Stomach smooth muscle (tissue), 2 donors: ENCODE measurements at regions not wholly inside any gene's neighbourhood (a gene's known extent, or its start where the extent isn't known, plus 50 kb on each side); places are given as distances from the start of the nearest gene placed in this dataset.

Experiments used
- H3K27ac ChIP-seq: one replicate; pipeline ENCODE4 v1.7.0; 2013; ENCODE audit warnings: mild to moderate bottlenecking, low read length, inconsistent platforms
- H3K27me3 ChIP-seq, 2 donors: one replicate each; pipeline ENCODE4 v1.7.0; 2013; ENCODE audit warnings: low read length in 2 of 2; ENCODE audit not compliant: insufficient read depth in 2 of 2, control insufficient read depth in 1 of 2
- H3K36me3 ChIP-seq, 2 donors: one replicate each; pipeline ENCODE4 v1.7.0; 2013; ENCODE audit warnings: low read length in 2 of 2; ENCODE audit not compliant: control insufficient read depth in 2 of 2, insufficient read depth in 2 of 2
- H3K4me1 ChIP-seq: one replicate; pipeline ENCODE4 v1.7.0; 2013; ENCODE audit warnings: low read length; ENCODE audit not compliant: control insufficient read depth, insufficient read depth
- H3K4me3 ChIP-seq, 2 donors: one replicate each; pipeline ENCODE4 v1.7.0; 2013; ENCODE audit warnings: low read length in 2 of 2
- H3K9ac ChIP-seq, 2 donors: one replicate each; pipeline ENCODE4 v1.7.0; 2013; ENCODE audit warnings: low read length in 2 of 2, mild to moderate bottlenecking in 1 of 2
- H3K9me3 ChIP-seq, 2 donors: one replicate each; pipeline ENCODE4 v1.7.0; 2013; ENCODE audit warnings: low read length in 2 of 2; ENCODE audit not compliant: control insufficient read depth in 2 of 2
- donor health status: healthy.
- donor health status: Pancreatic carcinoma.

DNA sequence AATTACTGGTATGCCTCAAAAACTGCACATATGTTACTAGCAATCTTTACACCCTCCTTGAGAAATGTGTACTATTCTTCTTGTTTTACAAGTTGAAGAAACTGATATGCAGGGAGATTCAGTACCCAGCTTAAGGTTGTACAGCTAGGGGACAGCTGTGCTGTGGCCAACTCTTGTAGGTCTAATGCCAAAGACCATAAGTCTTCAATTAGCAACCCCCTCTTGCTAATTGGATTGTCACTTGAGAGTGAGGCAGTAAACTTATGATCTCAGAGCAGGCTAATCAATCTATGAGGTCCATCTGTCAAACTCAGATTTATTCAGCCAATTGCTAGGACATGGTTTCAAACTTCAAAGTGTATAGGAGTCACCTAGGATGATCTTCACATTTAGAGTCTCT, 492.0 kb upstream of the USP24 start:
- no peaks in the 10 kb centered on the region for H3K4me1 ChIP-seq
- no peaks in the 10 kb centered on the region for H3K36me3 ChIP-seq
- H3K9me3 ChIP-seq: no peaks in the 10 kb centered on the region
- no peaks in the 10 kb centered on the region for H3K27me3 ChIP-seq
- no peak overlapping the region for H3K9ac ChIP-seq
- H3K4me3 ChIP-seq: no peak overlapping the region
- H3K27ac ChIP-seq: no peak overlapping the region

DNA sequence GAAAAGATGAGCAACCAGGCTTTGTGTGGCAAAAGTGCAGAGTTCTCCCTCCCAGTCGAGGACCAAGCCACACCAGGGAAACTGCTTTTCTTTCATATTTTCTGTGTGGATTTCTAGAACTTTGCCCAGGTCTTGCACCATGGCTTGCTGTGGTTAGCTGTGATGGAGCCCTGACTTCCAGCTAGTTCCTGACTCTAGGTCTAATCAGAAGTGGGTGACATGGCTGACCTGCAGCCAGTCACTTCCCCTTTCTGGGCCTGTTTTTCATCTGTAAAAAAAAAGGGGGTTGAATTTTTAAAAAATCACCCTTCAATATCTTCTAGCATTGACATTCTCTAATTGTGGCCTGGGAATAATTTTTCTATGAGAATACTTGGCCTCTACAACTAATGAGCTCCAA, 491.2 kb upstream of the USP24 start:
- Histone ChIP-seq H3K9ac (no peak overlapping the region), H3K27ac (no peak overlapping the region), H3K36me3 (no peaks in the 10 kb centered on the region), H3K4me3 (no peak overlapping the region), H3K4me1 (no peaks in the 10 kb centered on the region), H3K27me3 (no peaks in the 10 kb centered on the region), H3K9me3 (no peaks in the 10 kb centered on the region)

DNA sequence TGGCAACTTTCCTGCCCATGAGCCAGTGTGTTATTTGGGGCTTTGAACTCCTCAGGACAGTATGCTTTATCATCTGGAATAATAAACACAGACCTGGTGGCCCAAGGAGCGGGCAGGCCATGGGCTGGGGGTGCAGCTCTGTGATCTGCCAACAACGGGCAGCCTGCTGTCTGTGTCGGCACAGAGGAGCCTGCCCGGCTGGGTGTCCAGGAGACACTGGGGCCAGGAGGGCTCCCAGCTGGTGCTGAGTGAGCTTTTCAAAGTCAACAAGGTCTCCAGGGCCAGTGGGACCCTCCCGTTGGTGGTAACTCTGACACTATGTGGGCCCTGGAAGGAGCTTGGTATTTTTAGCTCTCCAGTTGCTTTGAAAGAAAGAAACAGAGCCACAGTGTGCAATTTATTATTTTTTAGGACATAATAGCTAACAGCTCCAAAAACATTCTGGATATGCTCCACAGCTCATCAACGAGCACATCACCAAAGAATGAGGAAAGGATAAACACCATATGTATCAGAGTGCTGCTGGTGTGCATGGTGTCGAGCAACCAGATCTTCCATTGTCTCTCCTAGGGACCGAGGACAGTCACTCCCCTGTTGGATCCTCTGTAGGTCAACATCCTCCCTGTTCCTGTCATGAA, 488.7 kb upstream of the USP24 start:
- Histone ChIP-seq H3K9ac (no peak overlapping the region), H3K9me3 (no peaks in the 10 kb centered on the region), H3K4me1 (no peaks in the 10 kb centered on the region), H3K4me3 (no peak overlapping the region), H3K27ac (no peak overlapping the region), H3K27me3 (no peaks in the 10 kb centered on the region), H3K36me3 (no peaks in the 10 kb centered on the region)

DNA sequence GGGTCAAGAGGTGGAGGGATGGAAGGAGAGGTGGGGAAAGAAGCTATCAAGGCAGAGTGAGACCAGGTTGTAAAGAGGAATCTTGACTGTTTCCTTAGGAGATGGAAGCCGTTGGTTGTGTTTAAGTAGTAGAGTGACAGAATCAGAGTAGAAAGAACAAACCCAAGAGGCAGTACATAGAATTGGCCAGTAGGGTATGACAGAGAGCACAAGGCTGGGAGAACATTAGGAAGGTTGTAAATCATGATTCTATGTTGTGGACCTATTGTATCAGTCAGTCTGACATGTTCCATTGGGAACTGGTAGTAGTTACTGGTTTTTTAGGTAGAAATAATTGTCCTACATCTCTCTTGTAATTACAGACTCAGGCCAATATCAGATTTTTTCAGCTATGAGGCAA, 486.9 kb upstream of the USP24 start:
- H3K27me3 ChIP-seq: no peaks in the 10 kb centered on the region
- H3K27ac ChIP-seq: no peak overlapping the region
- H3K4me1 ChIP-seq: no peaks in the 10 kb centered on the region
- no peak overlapping the region for H3K9ac ChIP-seq
- H3K9me3 ChIP-seq: no peaks in the 10 kb centered on the region
- no peak overlapping the region for H3K4me3 ChIP-seq
- H3K36me3 ChIP-seq: no peaks in the 10 kb centered on the region

DNA sequence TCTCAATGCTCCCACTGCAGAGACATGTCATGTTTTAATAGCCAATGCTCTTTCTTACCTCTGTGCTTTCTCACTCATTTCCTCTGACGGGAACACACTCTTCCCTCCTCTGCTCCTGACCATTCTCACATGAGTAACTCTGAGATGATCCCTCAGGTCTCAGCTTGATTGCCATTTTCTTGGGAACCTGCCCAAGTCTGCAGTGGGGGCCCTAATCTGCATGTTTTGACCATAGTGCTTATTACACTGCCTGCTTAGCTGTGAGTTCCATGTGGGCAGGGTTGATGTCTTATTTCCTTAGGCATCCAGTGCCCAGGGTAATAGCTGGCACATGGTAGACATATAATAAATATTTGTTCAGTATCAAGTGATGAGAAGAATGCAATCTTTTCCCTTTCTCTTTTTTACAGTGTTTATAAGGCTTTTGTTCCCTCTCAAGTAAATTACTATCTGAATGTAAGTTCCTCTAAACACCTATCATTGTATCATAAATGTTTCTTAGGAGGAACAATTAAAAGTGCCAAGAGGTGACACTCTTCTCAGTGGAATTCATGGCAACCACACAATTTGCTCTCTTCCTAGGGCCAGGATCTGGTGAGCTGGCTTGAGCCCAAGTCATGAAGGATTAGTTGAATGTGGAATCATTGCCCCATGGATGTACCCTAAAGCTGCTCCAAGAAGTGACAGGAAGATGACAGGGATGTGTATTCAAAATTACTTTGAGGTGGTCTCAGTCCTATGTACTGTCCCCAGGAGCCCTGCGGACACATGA, 485.4 kb upstream of the USP24 start:
- no peaks in the 10 kb centered on the region for H3K27me3 ChIP-seq
- no peaks in the 10 kb centered on the region for H3K4me1 ChIP-seq
- H3K9ac ChIP-seq: no peak overlapping the region

GRCh38 chr1:55699228-55699627, 484.1 kb upstream of the USP24 start:
- Histone ChIP-seq H3K4me1 (no peaks in the 10 kb centered on the region), H3K27me3 (no peaks in the 10 kb centered on the region), H3K9me3 (no peaks in the 10 kb centered on the region), H3K36me3 (no peaks in the 10 kb centered on the region), H3K4me3 (no peak overlapping the region), H3K9ac (no peak overlapping the region), H3K27ac (no peak overlapping the region)

More for the DNA sequence above, 485.4 kb upstream of the USP24 start:
- H3K4me3 ChIP-seq: no peak overlapping the region
- no peak overlapping the region for H3K27ac ChIP-seq
- H3K9me3 ChIP-seq: no peaks in the 10 kb centered on the region
- no peaks in the 10 kb centered on the region for H3K36me3 ChIP-seq

GRCh38 chr1:55697997-55698535, 482.9 kb upstream of the USP24 start:
- Histone ChIP-seq H3K4me1 (no peaks in the 10 kb centered on the region), H3K9ac (no peak overlapping the region), H3K9me3 (no peaks in the 10 kb centered on the region), H3K36me3 (no peaks in the 10 kb centered on the region), H3K27ac (no peak overlapping the region), H3K4me3 (no peak overlapping the region), H3K27me3 (no peaks in the 10 kb centered on the region)

DNA sequence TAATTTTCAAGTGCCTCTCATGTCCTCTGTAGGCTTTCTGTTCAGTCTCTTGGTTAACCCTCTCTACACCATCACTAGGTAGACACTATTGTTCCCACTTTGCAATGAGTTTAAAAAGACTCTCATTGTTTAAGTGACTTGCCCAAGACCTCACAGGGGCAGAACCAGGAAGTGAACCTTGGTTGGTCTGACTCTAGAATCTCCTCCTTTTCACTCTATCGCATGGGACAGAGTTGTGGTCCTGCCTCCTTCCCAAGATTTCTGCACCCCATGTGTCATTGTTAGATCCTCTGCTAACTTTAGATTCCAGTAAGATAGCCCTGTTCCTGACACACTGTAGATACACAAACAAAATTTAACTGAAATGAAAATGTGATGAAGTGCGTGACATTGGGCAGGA, 481.7 kb upstream of the USP24 start:
- Histone ChIP-seq H3K27ac (no peak overlapping the region), H3K9me3 (no peaks in the 10 kb centered on the region), H3K27me3 (no peaks in the 10 kb centered on the region), H3K36me3 (no peaks in the 10 kb centered on the region), H3K4me1 (no peaks in the 10 kb centered on the region), H3K9ac (no peak overlapping the region), H3K4me3 (no peak overlapping the region)

DNA sequence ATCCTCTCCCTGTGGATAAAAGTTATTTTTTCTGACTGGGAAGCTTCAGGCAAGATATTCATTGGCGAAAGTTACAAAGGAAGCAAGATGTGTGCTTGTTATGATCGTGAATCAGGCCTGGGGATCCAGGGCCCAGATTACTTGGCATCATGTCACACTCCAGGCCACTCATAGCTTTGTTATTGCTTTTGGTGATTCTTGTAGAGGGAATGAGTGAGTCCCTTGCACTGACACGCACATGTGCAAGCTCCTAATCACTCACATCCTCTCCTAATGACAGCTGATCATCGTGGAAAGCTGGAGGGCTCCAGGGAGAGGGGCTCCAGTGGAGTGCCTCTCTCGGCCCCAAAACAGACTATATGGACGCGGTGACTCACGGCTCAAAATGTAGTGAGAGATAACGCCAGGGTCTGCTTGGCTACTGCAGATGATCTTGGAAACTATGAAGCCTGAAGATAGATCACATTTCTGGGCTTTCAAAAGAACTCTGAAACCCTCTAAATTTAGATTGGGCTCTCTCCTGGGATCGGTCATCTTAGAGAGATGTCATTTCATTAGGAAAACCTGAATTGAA, 481.1 kb upstream of the USP24 start:
- Histone ChIP-seq H3K9ac (no peak overlapping the region), H3K9me3 (no peaks in the 10 kb centered on the region), H3K4me3 (no peak overlapping the region), H3K27me3 (no peaks in the 10 kb centered on the region), H3K4me1 (no peaks in the 10 kb centered on the region), H3K36me3 (no peaks in the 10 kb centered on the region), H3K27ac (no peak overlapping the region)

DNA sequence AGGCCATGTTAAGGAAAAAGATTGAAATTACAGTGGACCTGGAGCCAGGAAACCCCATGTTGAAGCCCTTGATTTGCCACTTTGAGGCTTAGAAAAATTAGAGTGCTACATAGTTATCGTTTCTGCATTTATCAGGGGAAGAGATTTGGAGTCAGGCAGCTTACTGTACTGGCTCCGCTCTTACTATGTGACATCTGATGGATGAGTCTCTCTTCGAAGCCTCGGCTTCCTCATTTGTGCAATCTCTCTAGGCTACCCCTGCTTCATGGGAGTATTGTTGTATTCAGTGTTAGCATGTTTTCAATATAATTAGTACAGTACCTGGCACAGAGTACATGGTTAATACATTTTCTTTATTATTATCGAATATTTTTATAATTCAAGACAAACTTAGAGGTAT, 480.4 kb upstream of the USP24 start:
- H3K4me3 ChIP-seq: no peak overlapping the region
- H3K9me3 ChIP-seq: no peaks in the 10 kb centered on the region
- H3K4me1 ChIP-seq: no peaks in the 10 kb centered on the region
- no peaks in the 10 kb centered on the region for H3K27me3 ChIP-seq
- no peaks in the 10 kb centered on the region for H3K36me3 ChIP-seq
- H3K27ac ChIP-seq: no peak overlapping the region
- H3K9ac ChIP-seq: no peak overlapping the region

DNA sequence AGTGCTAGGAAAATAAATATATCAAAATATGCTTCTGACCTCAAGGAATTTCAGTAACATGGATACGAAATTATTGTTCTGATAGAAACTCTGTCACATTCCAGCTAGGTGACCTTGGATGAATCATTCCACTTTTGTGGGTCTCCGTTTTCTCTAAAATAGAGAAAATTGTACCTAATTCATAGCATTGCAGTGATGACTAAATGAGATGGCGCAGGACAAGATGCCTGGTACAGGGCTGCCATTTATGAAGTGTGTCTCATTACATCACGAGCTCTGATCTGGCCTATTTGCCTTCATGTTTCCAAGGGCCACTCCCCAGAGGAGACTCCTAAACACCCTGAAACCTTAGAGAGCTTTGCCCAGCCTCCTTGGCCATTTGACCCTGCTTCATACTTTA, 480.0 kb upstream of the USP24 start:
- Histone ChIP-seq H3K36me3 (no peaks in the 10 kb centered on the region), H3K4me1 (no peaks in the 10 kb centered on the region), H3K27me3 (no peaks in the 10 kb centered on the region), H3K27ac (no peak overlapping the region), H3K9me3 (no peaks in the 10 kb centered on the region), H3K9ac (no peak overlapping the region), H3K4me3 (no peak overlapping the region)
